ENCODE measurements at regions not wholly inside any gene's neighbourhood (a gene's known extent, or its start where the extent isn't known, plus 50 kb on each side); places are given as distances from the start of the nearest gene placed in this dataset.
"Not testable (repeated sequence)": the region's sequence is repeated elsewhere in the genome, so short reads cannot be mapped to it uniquely, and the experiment has no call there.

GRCh38 chr5:100188778-100189177 lies 346.4 kb upstream of the FAM174A start:
- no peak for DNase-seq

- DNase-seq: no peak
Measured at GRCh38 chr5:100188339-100188738, 346.8 kb upstream of the FAM174A start.

DNA sequence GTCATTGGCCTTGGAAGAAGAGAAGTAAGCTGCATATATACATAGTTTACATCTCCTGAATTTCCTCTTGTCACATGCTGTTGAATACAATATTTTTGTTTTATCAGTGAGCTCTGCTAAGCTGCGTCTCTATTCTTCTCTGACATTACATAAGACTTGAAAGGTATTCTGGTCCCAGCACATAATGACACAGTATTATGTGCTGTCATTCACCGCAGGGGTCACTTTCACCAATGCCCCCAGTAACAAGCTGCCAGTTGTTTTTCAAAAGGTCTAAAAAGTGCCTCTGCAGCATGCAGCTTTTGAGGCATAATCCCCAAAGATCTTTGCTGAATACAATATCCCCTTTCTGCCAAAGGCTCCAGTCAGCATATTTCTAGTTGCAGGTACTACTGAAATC lies 349.0 kb upstream of the FAM174A start:
- no peak for DNase-seq

DNA sequence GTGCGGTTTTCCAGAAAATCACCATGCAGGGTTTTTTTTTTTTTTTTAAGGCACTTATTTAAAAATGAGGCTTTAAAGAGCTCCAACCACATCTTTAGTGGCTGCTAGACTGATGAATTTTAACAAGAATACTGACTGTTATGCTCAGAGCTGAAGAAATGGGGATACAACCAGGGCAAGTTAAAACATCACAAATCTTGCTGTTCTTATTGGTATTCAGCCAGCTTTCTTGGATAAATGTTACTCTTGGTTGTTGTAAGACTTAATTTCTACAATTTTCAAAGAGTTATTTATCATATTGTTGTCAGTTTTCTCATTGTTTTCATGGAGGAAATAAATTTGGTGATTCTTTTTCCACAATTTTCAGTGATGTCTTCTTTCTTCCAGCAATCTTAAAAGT lies 352.8 kb upstream of the FAM174A start:
- no peak for DNase-seq

DNA sequence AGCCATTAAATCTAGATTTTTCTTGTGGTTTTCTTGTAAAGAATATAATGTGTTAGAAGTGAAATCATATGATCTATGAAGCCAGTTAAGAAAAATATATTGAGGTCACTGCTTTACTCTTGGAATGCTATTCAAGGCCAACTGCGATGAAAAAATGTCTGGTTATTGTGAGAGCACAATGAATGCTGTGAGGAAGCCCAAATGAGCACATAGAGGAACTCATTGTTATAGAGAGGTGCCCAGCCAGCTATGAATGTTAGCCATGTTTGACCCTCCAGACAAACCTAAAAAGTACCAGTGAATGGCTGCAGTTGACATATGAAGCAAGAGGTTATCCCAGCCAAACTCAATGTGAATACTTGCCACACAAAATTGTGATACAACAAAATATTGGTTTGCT lies 359.8 kb upstream of the FAM174A start:
- no peak for DNase-seq

- peak; percentile 62 for DNase-seq
Measured at GRCh38 chr5:100165309-100165708, 369.9 kb upstream of the FAM174A start.

GRCh38 chr5:100161868-100162267 lies 373.3 kb upstream of the FAM174A start:
- no peak for DNase-seq

- no peak for DNase-seq
Measured at GRCh38 chr5:100157066-100157465, 378.1 kb upstream of the FAM174A start.

- no peak for DNase-seq
Measured at GRCh38 chr5:100148239-100148638, 386.9 kb upstream of the FAM174A start.

GRCh38 chr5:100142607-100143006 lies 392.6 kb upstream of the FAM174A start:
- no peak for DNase-seq

GRCh38 chr5:100131161-100131560 lies 404.0 kb upstream of the FAM174A start:
- no peak for DNase-seq

DNA sequence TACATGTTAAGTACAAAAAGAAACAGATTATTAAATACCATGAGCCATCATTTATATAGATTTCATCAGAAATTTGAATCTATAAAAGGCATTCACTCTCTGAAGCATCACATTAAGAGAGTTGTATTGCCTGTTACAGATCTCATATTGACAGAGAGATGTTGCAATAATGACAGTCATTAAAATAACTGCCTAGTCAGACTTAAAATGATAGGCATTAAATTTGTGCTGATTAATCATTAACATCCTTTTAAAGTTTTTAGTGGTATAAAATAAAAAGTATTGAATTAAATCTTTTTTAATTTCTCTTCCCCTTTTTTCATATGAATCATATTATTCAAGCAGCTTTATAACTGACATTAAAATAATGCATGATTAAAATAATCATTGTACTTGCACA lies 404.9 kb upstream of the FAM174A start:
- no peak for DNase-seq

GRCh38 chr5:100119903-100120302 lies 415.3 kb upstream of the FAM174A start:
- DNase-seq: no peak

- DNase-seq: no peak
Measured at GRCh38 chr5:100110497-100110896, 424.7 kb upstream of the FAM174A start.

DNA sequence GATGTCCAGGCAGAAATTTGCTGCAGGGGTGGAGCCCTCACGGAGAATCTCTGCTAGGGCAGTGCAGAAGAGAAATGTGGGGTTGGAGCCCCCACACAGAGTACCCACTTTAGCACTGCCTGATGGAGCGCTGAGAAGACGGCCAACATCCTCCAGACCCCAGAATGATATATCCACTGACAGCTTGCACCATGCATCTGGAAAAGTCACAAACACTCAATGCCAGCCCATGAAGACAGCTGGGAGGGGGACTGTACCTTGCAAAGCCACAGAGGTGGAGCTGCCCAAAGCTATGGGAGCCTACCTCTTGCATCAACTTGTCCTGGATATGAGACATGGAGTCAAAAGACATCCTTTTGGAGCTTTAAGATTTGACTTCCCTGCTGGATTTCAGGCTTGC lies 426.3 kb upstream of the FAM174A start:
- DNase-seq: no peak

GRCh38 chr5:100103592-100104119 lies 431.5 kb upstream of the FAM174A start:
- DNase-seq: not testable (repeated sequence)

DNA sequence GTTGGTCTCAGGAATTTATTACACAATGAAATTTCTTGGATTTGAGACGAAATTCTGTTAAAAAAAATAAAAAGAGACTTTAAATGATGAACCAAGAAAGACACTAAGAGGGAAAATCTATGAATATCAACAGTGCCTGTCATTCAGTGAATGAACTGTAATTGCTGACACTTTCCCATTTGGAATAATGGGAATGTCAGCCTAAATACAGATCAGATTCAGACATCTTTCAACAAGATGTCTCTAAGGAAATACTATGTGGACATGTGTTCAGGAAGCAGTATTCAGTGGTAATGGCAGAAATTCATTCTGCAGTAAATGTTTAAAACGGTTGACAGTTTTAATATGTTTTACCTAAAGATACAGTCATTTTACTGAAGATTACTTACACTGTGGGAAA lies 433.7 kb upstream of the FAM174A start:
- not testable (repeated sequence) for DNase-seq

DNA sequence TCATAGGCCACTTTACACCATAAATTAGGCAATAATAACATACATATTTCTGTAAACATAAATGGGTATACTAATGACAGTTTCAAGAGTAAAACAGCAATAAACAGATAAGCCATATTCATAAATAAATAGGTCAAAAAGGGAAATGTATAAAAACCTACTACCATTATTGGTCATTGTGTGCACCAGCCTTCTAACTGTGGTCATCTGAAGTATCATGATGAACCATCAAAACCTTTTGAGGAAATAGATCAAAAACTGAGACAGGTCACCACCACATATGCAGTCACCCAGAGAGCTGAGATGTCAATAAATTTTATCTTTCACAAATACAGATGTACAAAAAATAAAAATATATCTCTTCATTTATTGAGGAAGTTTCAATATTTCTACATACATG lies 438.8 kb upstream of the FAM174A start:
- DNase-seq: not testable (repeated sequence)

GRCh38 chr5:100080703-100081102 lies 454.5 kb upstream of the FAM174A start:
- not testable (repeated sequence) for DNase-seq

DNA sequence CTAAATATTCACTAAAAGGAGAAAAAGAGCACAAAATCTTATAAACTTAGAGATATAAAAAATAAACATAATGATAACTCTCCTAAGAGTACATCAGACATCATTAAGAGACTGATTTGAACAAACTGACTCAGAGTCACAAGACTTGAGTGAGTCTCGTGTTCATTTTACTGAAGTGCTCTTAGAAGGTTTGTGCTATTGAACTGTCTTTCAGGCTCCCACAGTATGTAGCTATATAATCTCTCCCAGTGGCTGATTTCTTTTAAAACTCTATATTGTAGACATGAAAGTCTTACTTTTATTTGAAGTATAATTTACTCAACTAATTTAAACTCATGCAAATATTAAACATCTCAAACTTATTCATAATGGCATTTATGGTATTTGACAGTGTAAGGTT lies 456.0 kb upstream of the FAM174A start:
- DNase-seq: not testable (repeated sequence)

DNA sequence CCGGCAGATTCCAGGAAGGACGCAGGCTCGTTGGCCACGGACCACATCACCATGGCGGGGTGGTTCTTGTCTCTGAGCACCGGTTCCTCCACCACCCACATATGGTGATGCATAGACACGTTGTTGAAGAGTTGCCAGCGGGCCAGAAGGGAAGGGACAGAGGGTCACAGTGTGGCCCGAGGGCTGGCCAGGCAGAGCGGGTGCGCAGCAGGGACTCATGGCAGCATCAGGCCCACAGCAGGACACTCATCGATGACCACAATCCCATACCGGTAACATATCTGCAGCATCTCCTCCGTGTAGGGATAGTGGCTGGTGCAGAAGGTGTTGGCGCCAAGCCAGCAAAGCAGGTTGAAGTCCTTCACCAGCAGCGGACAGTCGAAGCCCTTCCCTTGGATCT lies 469.2 kb upstream of the FAM174A start:
- DNase-seq: not testable (repeated sequence)

DNA sequence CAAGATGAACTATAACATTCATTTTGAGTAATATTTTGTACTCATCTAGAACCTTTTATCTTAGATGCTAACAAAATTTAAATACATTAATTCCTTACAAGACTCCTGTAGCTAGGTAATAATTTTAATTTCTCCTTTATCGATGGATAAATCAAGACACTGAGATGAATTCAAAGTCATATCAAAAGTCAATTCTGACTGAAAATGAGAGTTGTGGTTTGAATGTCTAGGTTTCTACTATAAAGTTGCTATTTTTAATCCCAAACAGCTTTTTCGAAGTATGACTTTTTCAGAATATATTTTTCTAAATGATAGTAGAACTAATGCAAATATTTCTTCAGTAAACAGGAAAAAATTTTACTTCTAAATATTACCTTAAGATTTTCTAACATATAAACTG lies 491.7 kb upstream of the FAM174A start:
- DNase-seq: no peak

DNA sequence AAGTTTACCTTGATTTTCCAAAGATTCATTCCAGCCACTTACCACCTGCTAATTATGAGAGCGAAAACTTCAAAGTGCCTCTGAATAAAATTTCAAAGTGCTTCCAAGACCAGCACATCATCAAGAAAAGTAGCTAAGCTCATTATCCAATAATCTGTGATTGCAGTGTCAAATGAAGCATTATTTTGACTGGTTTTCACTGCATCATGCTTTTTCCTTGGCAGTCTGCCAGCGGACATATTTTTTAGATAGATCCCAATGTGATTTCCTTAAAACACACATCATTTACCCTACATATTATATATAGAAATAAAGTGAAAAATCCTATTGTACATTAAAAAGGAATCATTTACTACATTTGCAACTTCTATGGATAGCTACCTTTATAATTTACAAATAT lies 508.6 kb upstream of the FAM174A start:
- DNase-seq: no peak

- no peak for DNase-seq
Measured at GRCh38 chr5:100023536-100023935, 511.6 kb upstream of the FAM174A start.

GRCh38 chr5:100017520-100018262 lies 517.5 kb upstream of the FAM174A start:
- no peak for DNase-seq

All from MV-4-11 (cell line).